Stimulated activated CD4-positive, alpha-beta T cell treated with anti-CD3 and anti-CD28 coated beads, Interleukin-1b, Interleukin-23, amount 100 ng/mL, for 4 hours (primary cell): ENCODE measurements at regions not wholly inside any gene's neighbourhood (a gene's known extent, or its start where the extent isn't known, plus 50 kb on each side); places are given as distances from the start of the nearest gene placed in this dataset.
"Not testable (repeated sequence)": the region's sequence is repeated elsewhere in the genome, so short reads cannot be mapped to it uniquely, and the experiment has no call there.

ENCODE experiments used
- DNase-seq, 2 donors: peaks; one replicate each; pipeline ENCODE4 v3.0.0-alpha.2; 2020; ENCODE audit warnings: low read depth in 2 of 2

DNA sequence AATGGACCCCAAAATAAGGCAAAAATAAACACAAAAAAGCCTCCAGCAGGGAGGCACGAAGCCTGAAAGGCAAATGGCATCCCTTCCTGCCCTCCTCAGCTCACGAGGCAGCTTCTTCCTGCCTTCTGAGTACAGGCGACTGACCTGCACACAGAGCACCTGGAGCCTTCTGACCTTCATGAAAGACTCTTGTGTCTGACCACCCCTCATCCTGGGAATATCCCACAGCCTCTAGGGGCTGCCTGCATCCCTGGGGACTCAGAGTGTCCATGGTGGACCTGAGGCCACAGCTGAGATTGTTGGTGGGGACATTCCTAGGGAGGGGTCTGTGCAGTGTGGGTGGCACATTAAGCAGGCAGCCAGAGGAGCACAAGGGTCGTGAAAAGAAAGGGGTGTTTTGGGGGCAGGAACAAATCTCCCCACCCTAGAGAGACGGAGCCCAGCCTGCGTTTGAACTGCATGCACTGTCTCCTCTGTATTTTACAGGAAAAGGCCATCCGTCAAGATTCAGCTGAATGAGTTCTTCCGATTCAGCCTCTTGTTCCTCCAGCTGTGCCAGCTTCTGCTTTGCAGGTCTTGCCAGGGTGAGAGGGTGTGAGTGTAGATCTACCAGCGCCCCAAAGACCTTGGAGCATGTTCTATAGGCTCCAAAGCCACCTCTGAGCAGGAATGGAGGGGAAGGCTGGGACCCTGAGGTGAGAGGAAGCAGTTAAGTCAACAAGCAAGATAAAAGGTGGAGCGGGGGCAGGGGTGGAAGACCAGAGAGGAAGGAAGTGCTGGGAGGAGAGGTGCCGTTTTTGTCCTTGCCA lies 80.4 kb upstream of the MEF2A start:
- no peak for DNase-seq

DNA sequence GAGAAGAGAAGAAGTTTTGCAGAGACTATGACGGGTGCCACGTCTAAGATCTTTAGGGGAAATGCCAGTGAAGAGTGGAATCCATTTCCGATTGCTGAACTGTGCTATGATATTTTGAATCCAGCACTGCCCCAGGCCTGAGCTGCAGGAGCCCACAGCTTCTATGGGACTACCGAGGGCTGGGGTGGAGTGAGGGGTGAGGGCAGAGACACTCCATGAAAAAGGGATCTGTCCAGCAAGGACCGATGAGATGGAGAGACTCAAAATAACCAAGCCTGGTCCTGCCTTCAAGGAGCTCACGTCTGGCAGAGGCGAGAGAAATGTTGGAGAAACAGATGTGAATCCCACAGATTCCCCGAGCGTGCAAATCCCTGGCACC lies 79.8 kb upstream of the MEF2A start:
- DNase-seq = no peak

DNA sequence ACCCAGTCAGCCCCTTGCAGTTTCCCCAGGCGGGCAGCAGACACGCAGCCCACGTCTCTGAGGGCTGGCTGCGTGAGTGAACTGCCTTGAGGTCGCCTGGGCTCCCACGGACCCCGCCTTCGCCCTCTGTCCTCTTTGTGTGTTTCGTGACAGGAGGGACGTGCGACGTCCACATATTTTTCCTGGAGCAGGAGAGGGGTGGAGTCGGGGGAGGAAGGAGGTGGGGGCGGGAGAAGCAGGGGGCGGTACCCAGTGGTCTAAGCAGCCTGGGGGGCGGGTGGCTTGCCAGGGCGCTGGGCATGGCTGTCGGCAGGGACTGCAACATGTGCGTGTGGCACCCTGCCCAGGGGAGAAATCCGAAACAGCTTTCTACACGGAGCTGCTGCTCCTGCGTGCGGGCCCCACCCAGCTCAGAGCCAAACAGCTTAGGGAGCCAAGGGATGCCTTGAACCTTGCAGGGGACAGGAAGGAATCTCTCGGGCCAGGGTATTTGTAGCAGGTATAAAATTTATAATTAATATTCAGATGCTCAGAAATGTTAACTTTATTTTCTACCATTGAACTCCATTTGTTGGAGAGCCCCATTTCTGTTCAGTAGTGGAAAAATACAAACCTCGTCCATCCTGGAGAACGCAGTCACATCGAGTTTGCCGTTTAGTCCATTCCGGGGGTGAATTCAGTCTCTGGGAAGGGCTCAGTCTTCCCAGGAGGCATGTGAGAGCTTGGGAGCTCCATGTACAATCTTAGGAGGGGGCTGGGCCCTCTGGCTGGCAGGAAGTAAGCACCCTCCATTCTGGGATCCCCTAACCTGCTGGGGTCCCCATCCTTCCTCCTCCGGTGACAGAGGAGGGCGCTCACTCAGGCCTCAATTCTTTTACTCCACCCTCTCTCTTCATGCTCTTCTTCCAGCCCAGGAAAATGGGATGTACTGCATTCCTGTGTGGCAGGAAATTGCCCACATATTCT lies 79.1 kb upstream of the MEF2A start:
- DNase-seq = no peak

DNA sequence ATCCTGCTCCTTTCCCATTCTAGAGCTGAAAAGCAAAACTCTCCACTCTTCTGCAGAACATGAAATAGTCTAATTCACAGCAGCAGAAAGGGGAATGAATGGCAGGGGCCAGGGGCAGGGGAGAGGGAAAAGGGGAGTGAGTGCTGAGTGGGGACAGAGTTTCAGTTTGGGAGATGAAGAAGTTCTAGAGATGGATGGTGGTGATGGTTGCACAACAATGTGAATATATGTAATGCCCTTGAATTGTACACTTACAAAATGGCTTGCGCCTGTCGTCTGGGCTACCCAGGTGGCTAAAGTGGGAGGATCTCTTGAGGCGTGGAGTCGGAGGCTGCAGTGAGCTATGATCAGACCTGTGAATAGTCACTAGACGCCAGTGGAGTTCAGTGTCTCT lies 78.5 kb upstream of the MEF2A start:
- DNase-seq = no peak

DNA sequence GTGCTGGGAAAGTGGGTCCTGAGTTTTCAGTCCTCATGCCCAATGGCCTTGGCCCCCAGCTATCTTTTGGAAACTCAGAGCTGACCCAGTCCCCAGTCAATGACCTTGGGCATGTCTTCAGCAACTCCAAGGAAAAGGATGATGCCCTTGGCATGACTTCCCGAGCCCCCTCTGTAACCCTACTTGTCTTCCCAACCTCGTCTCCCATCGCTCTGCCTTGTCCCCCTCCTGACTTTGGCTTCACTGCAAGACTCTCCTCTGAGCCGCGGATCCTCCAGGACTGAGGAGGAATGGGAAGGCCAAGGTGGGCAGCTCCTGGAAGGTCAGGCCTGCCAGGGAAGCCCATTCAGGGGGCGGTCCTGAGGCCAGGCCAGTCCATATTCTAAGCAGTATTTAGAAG lies 73.5 kb upstream of the MEF2A start:
- no peak for DNase-seq

DNA sequence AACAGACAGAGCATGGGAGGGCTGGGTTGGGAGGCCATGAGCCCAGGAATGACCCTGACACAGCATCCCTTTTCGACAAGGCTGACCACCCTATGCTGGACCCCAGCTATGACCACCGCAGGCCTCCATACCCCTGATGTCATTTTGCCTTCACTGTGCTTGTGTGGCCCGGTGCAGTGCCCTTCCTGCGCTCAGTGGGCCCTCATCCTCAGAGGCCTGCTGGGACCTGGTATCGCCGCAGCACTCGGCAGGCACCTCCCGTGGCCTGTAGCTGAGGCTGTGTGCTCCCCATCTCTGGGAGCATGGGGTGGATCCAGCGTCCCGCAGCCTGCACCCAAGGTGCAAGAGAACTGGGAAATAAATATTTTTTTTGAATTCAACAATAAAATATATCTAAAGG lies 73.1 kb upstream of the MEF2A start:
- DNase-seq = no peak

DNA sequence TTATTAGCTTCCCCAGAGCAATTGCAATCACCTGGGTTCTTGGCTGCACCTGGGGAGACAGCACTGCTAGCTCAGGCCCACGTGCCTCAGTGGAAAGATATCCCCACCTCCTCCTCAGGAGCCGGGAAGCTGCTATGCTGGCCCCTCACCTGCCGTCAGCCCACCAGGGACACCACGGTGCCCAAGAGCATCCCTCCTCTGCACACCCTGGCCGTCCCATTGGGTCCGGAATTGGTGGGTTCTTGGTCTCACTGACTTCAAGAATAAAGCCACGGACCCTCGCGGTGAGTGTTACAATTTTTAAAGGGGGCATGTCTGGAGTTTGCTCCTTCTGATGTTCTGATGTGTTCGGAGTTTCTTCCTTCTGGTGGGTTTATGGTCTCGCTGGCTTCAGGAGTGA lies 72.3 kb upstream of the MEF2A start:
- no peak for DNase-seq

DNA sequence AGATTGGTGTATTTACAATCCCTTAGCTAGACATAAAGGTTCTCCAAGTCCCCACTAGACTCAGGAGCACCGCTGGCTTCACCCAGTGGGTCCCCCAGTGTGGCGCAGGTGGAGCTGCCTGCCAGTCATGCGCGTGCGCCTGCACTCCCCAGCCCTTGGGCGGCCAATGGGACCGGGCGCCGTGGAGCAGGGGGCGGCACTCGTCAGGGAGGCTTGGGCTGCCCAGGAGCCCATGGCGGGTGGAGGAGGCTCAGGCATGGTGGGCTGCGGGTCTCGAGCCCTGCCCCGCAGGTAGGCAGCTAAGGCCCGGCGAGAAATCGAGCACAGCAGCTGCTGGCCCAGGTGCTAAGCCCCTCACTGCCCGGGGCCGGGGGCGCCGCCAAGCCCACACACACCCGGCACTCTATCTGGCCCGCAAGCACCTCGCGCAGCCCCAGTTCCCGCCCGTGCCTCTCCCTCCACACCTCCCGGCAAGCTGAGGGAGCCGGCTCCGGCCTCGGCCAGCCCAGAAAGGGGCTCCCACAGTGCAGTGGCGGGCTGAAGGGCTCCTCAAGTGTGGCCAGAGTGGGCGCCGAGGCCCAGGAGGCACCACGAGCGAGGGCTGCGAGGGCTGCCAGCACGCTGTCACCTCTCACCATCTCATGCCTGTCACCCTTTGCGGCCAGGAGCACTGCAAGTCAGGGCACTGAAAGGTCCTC lies 71.1 kb upstream of the MEF2A start:
- not testable (repeated sequence) for DNase-seq

DNA sequence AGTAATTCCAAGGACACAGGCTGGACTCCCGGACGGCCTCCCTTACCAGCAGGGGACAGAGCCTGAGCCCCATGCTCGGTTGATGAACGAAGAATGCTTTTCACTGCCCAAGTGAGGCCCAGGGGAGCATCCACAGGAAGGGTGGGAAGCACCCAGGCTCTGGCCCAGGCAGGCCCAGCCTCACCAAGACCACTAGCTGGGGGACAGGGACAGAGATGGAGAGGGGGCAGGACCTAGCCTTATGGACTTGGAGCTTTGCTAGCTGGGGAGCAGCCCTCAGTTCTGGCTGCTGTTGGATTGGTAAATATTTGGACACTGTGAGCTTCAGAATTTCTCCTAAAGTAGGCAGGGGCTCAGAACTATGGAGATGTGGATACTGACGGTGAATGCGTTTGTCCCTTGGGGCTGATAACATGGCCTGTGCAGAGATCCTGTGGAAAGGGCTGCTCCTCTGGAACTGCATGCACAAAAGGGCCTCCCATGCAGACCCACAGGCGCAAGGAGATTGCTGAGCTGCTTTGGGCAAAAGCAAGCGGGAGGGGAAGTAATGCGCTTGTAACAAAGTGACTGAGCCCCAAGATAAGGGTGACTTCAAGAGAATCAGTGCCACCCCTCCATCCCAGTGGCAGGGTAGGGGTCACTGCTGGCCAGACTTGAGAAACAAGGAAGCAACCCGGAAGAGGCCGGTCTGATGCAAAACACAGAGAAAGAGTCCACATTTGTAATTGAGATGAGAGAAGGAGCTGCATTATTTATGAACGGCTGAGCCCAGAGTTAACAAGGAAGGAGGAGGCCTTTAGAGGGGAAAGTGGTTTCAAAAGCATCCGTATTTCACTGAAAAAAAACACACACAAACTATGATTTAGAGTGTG lies 70.1 kb upstream of the MEF2A start:
- DNase-seq = no peak

DNA sequence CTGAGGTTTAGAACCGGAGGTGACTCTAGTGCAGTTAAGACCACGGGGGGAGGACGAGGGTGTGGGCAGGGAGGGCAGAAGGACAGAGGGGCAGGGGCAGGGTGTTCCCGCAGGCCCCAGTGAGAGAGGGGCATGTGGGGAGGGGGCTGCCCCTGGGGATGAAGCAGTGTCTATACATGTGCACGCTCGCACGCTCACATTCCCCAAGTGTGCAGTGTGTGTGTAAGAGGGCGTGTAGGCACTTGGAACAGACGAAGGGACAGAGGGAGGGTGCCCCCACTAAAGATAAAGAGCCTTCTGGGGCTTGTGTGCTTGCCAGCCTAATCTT lies 69.5 kb upstream of the MEF2A start:
- no peak for DNase-seq

DNA sequence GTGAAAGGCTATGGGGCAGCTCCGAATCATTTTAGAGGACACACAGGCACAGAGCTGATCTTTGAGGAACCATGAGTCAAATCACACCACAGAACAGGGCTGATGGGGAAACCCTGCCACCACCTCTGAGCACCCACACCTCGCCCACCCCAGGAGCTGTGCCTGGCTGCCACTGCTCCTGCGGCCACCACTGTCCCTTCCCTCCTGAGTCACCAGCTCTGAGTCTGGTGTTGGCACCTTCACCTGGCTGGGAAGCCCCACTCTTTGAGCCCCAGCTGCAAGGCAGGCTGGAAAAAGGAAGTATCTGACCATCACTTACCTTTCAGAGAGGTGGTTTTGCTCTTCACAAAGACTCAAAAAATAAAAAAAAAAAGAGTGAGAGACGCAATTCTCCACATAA lies 63.6 kb upstream of the MEF2A start:
- DNase-seq = no peak

DNA sequence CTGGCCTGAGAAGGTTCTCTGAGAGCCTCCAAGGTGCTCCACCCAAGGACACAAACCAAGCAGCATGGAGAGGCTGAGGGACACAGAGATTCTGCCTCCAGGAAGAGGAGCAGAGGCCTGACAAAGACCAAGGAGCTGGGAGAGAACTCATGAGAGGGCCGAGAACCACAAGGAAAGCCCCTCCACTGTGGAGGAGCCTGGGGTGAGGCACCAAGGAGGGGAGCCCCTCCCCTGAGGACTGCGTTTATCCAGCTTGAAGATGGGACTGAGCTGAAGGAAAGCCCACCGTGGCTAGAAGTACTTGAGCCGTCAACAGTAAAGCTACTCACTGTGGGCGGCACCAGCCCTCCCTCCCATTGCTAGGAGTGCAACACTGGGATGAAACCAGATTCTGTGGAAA lies 63.1 kb upstream of the MEF2A start:
- no peak for DNase-seq

DNA sequence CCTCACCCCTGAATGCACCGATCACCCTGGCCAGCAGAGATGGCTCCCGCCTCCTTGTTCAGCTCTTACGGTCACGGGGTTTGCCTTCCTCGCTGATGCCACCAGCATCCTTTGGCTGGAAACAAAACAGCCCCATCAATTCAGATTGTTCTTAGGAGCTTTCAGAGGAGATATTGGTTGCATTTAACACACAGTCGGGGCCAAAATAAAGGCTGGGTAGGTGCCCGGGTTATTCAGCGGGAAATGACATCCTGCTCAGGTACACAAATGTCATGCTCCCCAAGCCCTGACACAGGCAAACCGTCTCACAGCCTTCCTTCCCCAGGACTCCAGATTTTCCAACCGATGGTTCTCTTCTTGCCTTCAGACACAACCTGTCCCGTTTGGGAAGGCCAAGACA lies 62.4 kb upstream of the MEF2A start:
- DNase-seq = no peak

DNA sequence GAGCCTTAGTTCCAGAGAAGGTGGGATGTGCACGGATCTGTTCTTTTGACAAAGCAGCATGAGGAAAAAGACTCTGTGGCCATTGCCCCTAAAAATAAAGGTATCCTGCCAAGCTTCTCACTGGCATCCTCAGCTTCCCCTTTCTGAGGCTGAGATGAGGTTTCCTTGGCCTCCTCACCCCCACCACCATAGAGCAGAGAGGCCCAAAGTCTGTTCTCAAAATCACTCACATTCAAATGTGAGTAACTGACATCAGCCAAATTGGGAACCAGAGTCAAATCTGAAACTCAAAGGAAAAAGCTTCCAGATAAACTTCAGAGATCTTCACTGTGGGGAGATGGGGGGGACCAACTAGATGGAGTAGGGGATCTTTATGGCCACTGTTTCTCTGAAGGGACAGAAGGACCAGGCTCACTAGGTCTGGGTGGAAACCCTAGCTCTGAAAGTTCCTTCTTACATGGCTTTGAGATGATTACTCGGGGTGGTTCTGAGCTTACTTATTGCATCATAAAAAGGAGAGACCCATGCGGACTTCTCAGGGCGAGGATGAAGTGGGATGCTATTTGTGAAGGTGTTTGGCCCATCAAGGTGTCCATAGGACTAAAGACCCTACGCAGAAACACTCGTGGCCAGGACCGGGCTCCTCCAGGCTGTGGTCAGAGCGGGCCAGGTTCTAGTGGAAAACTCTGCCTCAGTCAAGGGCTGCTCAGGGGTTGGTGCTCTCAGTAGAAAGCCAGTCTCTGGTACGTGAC lies 61.5 kb upstream of the MEF2A start:
- DNase-seq = no peak

DNA sequence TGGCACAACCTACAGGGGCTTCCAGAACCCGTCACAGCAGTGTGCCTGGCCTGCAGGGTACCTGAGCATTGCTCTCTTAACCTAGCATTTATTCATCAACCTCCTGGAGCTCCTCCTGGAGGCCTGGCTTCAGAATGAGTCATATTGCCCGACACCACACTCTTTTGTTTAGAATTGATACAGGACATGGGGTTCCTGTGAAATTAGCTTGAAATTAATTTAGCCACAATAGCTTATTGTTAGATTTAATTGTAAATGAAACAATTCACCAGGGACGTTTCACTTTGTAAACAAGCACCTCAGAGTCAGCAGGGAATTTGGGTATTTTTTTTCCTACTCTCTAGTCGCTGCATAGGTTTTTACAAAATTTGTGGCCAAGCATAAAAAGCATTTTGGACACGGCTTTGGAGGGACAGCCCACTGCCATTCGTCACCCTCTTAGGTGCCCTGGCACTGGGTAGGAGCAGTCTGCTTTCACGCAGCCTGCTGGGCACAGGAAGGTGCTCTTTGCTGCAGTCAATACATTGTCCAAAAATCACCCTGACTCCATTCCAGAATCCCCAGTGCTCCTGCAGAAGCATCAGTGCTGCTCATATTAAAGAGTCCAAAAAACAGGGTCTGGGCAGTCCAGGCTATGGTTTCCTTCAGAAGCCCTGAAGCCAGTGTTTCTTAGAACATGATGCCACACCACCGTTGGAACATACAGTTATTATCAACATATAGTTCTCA lies 60.8 kb upstream of the MEF2A start:
- no peak for DNase-seq

DNA sequence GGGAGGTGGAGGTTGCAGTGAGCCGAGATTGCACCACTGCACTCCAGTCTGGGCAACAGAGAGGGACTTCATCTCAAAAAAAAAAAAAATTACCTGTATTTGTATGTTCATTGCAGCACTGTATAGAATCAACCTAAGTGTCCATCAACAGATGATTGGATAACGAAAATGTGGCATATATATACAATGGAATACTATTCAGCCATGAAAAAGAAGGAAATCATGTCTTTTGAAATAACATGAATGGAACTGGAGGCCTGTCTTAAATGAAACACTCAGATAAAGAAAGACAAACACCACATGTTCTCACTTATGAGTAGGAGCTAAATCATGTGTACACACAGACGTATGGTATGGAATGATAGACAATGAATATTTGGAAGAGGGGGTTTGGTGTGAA lies 59.4 kb upstream of the MEF2A start:
- no peak for DNase-seq

DNA sequence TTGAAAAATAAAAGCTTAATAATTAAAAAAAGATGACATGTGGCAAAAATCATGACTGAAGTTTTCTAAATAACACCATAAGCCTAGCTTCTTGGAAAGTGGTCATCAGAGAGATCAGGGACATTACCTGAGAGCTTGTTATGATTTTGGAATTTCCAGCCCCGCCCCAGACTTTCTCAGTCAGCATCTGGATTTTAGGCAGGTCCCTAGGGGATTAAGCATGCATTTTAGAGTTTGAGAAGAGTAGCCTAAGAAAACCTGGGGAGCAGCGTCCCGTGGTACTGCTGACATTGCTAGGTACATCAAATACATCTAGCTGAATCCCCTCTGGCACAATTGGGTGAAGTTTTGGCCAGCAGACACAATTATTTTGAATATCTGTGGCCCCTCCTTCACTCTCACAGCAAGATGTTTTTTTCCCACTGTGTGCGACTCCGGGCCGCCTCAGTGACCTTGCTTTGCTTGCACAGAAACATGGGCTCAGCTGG lies 58.7 kb upstream of the MEF2A start:
- no peak for DNase-seq

DNA sequence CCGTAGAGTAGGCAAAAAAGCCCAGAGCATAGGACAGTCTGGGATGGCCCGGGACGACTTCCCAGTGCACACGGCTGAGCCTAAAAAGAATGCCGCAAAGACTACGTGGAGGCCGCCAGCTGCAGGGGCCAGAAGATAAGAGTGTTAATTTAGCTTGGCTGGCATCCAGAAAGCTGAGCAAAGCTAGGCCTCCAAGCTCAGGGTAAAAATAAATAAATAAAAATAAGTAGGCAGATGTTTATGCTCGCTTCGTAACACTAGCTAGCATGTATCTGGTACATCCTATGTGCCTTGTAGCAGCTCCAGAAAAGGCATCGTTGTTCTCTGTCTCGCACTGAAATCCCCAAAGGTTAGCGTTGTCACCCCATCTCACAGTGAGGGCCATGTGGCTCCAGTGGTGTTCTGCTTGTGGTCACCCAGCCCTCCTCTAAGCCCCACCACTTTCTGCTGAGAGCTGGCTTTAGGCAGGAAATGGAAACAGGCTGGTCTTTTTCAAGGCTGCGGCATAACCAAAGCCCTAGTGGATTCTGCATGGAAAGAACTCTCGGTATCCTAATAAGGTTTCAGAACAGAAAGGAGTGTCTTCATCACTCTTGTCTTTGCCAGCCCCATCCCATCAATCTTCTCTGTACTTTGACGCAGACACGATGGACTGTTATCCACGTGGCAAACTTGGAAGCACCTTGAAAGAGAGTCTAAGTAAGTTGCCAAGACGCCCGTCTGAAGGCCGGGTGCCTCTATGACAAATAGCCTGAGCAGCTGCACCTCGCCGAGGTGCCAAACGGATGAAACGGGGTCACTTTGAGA lies 58.1 kb upstream of the MEF2A start:
- DNase-seq = no peak

DNA sequence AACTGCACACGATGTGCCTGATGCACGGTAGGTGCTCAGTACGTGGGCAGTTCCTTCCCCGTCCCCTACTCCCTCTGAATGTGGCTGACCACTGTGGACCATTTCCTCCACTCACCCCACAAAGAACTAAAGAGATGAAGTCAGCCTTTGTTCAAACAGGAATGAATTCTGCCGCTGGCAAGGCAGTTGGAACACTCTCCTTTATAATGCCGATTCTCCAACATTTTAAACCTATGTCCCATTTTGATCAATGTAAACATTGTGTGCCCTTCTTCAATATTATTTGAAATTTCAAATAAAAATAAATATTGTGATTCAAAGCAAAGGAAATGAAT lies 57.5 kb upstream of the MEF2A start:
- no peak for DNase-seq
